ENCODE measurements at regions not wholly inside any gene's neighbourhood (a gene's known extent, or its start where the extent isn't known, plus 50 kb on each side); places are given as distances from the start of the nearest gene placed in this dataset.
"Not testable (repeated sequence)": the region's sequence is repeated elsewhere in the genome, so short reads cannot be mapped to it uniquely, and the experiment has no call there.

- no peak for DNase-seq (ENCODE audit: low spot score)
Measured at GRCh38 chr4:183816077-183816476, 89.0 kb upstream of the STOX2 start.

GRCh38 chr4:183816882-183817509 lies 88.1 kb upstream of the STOX2 start:
- DNase-seq (ENCODE audit: low spot score): no peak

GRCh38 chr4:183818591-183818990 lies 86.5 kb upstream of the STOX2 start:
- DNase-seq (ENCODE audit: low spot score): not testable (repeated sequence)

- DNase-seq (ENCODE audit: low spot score): no peak
Measured at GRCh38 chr4:183821076-183821853, 83.8 kb upstream of the STOX2 start.

GRCh38 chr4:183823434-183823833 lies 81.7 kb upstream of the STOX2 start:
- no peak for DNase-seq (ENCODE audit: low spot score)

GRCh38 chr4:183825346-183825745 lies 79.8 kb upstream of the STOX2 start:
- DNase-seq (ENCODE audit: low spot score): no peak

- no peak for DNase-seq (ENCODE audit: low spot score)
Measured at GRCh38 chr4:183826461-183826860, 78.6 kb upstream of the STOX2 start.

- DNase-seq (ENCODE audit: low spot score): no peak
Measured at GRCh38 chr4:183828125-183828524, 77.0 kb upstream of the STOX2 start.

GRCh38 chr4:183828839-183829238 lies 76.3 kb upstream of the STOX2 start:
- no peak for DNase-seq (ENCODE audit: low spot score)

- DNase-seq (ENCODE audit: low spot score): no peak
Measured at GRCh38 chr4:183830438-183830985, 74.6 kb upstream of the STOX2 start.

- no peak for DNase-seq (ENCODE audit: low spot score)
Measured at GRCh38 chr4:183831026-183831446, 74.1 kb upstream of the STOX2 start.

GRCh38 chr4:183831683-183832082 lies 73.4 kb upstream of the STOX2 start:
- no peak for DNase-seq (ENCODE audit: low spot score)

GRCh38 chr4:183832776-183833450 lies 72.2 kb upstream of the STOX2 start:
- DNase-seq (ENCODE audit: low spot score): no peak

GRCh38 chr4:183834252-183834651 lies 70.9 kb upstream of the STOX2 start:
- DNase-seq (ENCODE audit: low spot score): no peak

GRCh38 chr4:183837222-183837621 lies 67.9 kb upstream of the STOX2 start:
- DNase-seq (ENCODE audit: low spot score): no peak

GRCh38 chr4:183838987-183839712 lies 66.0 kb upstream of the STOX2 start:
- DNase-seq (ENCODE audit: low spot score): no peak

- peak; percentile 33 for DNase-seq (ENCODE audit: low spot score)
Measured at GRCh38 chr4:183840311-183840710, 64.8 kb upstream of the STOX2 start.

GRCh38 chr4:183841001-183841400 lies 64.1 kb upstream of the STOX2 start:
- no peak for DNase-seq (ENCODE audit: low spot score)

- DNase-seq (ENCODE audit: low spot score): no peak
Measured at GRCh38 chr4:183842129-183842528, 63.0 kb upstream of the STOX2 start.

- no peak for DNase-seq (ENCODE audit: low spot score)
Measured at GRCh38 chr4:183843248-183843671, 61.8 kb upstream of the STOX2 start.

- no peak for DNase-seq (ENCODE audit: low spot score)
Measured at GRCh38 chr4:183846951-183847350, 58.2 kb upstream of the STOX2 start.

GRCh38 chr4:183848805-183849204 lies 56.3 kb upstream of the STOX2 start:
- no peak for DNase-seq (ENCODE audit: low spot score)

All from hematopoietic multipotent progenitor cell treated with erythropoietin and hydrocortisone succinate and interleukin-3 and kit ligand, for 15 days (in vitro differentiated cells).